ENCODE measurements at regions not wholly inside any gene's neighbourhood (a gene's known extent, or its start where the extent isn't known, plus 50 kb on each side); places are given as distances from the start of the nearest gene placed in this dataset.

DNA sequence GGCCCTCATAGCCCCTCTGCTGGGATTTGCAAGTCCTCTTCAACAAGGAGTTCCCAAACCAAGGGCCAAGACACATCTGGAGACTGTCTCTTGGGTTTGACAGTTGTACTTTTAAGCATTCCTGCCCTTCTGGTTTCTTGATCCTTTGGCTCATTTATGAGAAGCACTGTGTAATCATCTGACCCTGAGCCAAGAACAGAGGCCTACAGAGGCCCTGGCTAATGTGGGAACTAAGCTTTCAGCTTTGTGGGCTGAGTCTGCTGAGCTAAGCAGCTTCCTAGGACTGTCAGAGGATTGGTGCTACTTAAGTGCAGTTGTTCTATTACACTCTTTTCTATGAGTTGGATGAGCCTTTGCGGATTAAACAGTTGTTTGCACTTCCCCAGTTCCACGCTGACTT, 178.3 kb downstream of the KBTBD8 start:
- H3K36me3 ChIP-seq (ENCODE audit: control insufficient read depth in 2 of 3, insufficient read depth in 3 of 3, low read length in 3 of 3), result no peaks in the 10 kb centered on the region
- H3K27ac ChIP-seq (ENCODE audit: low read depth in 2 of 2, low read length in 2 of 2), result no peak overlapping the region
- no peak overlapping the region for H3K4me3 ChIP-seq (ENCODE audit: low read length in 3 of 3)
- H3K9me3 ChIP-seq (ENCODE audit: control insufficient read depth in 2 of 3, insufficient read depth in 1 of 3, low read length in 3 of 3), result peaks cover 0 to 5% (median 0%) of the 10 kb centered on the region in 3 donors
- no peaks in the 10 kb centered on the region for H3K27me3 ChIP-seq (ENCODE audit: control insufficient read depth, insufficient read depth, low read length)
- H3K9ac ChIP-seq (ENCODE audit: low read length in 3 of 3), result no peak overlapping the region
- no peak for DNase-seq
- TF ChIP-seq, protein P1, sequence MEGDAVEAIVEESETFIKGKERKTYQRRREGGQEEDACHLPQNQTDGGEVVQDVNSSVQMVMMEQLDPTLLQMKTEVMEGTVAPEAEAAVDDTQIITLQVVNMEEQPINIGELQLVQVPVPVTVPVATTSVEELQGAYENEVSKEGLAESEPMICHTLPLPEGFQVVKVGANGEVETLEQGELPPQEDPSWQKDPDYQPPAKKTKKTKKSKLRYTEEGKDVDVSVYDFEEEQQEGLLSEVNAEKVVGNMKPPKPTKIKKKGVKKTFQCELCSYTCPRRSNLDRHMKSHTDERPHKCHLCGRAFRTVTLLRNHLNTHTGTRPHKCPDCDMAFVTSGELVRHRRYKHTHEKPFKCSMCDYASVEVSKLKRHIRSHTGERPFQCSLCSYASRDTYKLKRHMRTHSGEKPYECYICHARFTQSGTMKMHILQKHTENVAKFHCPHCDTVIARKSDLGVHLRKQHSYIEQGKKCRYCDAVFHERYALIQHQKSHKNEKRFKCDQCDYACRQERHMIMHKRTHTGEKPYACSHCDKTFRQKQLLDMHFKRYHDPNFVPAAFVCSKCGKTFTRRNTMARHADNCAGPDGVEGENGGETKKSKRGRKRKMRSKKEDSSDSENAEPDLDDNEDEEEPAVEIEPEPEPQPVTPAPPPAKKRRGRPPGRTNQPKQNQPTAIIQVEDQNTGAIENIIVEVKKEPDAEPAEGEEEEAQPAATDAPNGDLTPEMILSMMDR (IDR thresholded peaks at IDR 0.05; ENCODE audit: borderline replicate concordance, extremely low read depth, insufficient read depth), result no peak
- intact Hi-C loops (cut with DNase I), result no loop called here
- FAIRE-seq, result no peak
- no peaks in the 10 kb centered on the region for H3K4me1 ChIP-seq (ENCODE audit: control insufficient read depth in 2 of 3, insufficient read depth in 2 of 3, low read depth in 1 of 3, low read length in 3 of 3)

DNA sequence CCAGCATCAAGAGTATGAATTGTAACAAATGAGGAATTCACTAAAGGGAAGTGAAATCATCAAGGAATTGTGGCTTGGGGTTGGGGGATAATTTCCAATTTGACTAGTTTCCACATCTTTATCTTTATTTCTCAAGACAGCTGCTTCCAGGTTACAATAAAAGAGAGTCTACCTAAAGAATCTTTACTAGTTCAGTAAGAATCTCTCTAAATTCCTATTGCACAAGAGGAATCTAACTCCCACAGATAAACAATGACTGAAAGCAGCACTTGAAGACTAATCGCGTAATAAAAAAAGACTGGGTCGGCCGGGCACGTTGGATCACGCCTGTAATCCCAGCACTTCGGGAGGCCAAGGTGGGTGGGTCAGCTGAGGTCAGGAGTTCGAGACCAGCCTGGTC, 194.4 kb downstream of the KBTBD8 start:
- DNase-seq (no peak), FAIRE-seq (no peak)
- no peak overlapping the region for H3K27ac ChIP-seq (ENCODE audit: low read depth in 2 of 2, low read length in 2 of 2)
- no peaks in the 10 kb centered on the region for H3K27me3 ChIP-seq (ENCODE audit: control insufficient read depth, insufficient read depth, low read length)
- H3K4me3 ChIP-seq (ENCODE audit: low read length in 3 of 3), result no peak overlapping the region
- TF ChIP-seq, protein P1 (IDR thresholded peaks at IDR 0.05; ENCODE audit: borderline replicate concordance, extremely low read depth, insufficient read depth), result no peak
- intact Hi-C loops (cut with DNase I), result no loop called here
- H3K9me3 ChIP-seq (ENCODE audit: control insufficient read depth in 2 of 3, insufficient read depth in 1 of 3, low read length in 3 of 3), result no peaks in the 10 kb centered on the region
- no peak overlapping the region for H3K9ac ChIP-seq (ENCODE audit: low read length in 3 of 3)
- H3K36me3 ChIP-seq (ENCODE audit: control insufficient read depth in 2 of 3, insufficient read depth in 3 of 3, low read length in 3 of 3), result no peaks in the 10 kb centered on the region
- no peaks in the 10 kb centered on the region for H3K4me1 ChIP-seq (ENCODE audit: control insufficient read depth in 2 of 3, insufficient read depth in 2 of 3, low read depth in 1 of 3, low read length in 3 of 3)

DNA sequence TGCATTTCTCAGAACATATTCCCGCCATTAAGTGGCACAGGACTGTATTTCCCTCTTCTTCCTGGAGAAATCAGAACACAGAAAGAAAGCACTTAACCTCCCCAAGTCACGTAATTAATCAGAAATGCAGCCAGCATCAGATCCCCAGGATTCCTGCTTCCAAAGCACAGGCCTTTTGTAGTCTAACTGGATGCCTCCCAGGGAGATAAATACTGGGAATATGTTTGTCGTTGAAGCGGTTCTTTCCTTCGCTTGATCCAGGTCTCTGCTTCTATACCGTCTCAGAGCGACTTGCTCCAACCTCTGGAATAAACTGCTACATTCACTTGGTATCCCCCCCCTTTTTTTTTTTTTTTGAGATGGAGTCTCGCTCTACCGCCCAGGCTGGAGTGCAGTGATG, 198.6 kb downstream of the KBTBD8 start:
- Histone ChIP-seq H3K4me3 (ENCODE audit: low read length in 3 of 3) (no peak overlapping the region), H3K27ac (ENCODE audit: low read depth in 2 of 2, low read length in 2 of 2) (no peak overlapping the region), H3K27me3 (ENCODE audit: control insufficient read depth, insufficient read depth, low read length) (no peaks in the 10 kb centered on the region), H3K4me1 (ENCODE audit: control insufficient read depth in 2 of 3, insufficient read depth in 2 of 3, low read depth in 1 of 3, low read length in 3 of 3) (no peaks in the 10 kb centered on the region), H3K36me3 (ENCODE audit: control insufficient read depth in 2 of 3, insufficient read depth in 3 of 3, low read length in 3 of 3) (no peaks in the 10 kb centered on the region), H3K9me3 (ENCODE audit: control insufficient read depth in 2 of 3, insufficient read depth in 1 of 3, low read length in 3 of 3) (no peaks in the 10 kb centered on the region), H3K9ac (ENCODE audit: low read length in 3 of 3) (no peak overlapping the region)
- FAIRE-seq, result no peak
- DNase-seq, result no peak
- TF ChIP-seq, protein P1 (IDR thresholded peaks at IDR 0.05; ENCODE audit: borderline replicate concordance, extremely low read depth, insufficient read depth), result no peak
- intact Hi-C loops (cut with DNase I), result no loop called here

DNA sequence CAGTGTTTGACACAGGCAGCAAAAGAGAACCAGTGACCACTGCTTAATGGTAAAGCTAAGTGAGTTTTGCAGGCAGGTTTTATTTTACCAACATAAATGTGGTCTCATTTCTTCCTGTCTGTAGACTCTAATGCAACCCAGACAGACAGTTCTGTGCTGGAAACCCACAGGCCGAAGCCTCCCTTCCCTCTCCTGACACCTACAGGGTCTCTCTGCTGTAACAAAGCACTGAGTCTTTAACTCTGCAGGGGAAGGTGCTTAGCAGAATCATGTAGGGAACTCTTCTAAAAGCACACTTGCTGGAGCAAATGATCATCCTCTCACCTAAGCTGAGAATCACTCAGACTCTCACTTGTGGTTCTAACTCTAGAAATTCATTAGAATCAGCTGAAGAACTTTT, 200.3 kb downstream of the KBTBD8 start:
- DNase-seq (no peak), FAIRE-seq (no peak)
- Histone ChIP-seq H3K27ac (ENCODE audit: low read depth in 2 of 2, low read length in 2 of 2) (no peak overlapping the region), H3K9me3 (ENCODE audit: control insufficient read depth in 2 of 3, insufficient read depth in 1 of 3, low read length in 3 of 3) (no peaks in the 10 kb centered on the region), H3K4me1 (ENCODE audit: control insufficient read depth in 2 of 3, insufficient read depth in 2 of 3, low read depth in 1 of 3, low read length in 3 of 3) (no peaks in the 10 kb centered on the region), H3K9ac (ENCODE audit: low read length in 3 of 3) (no peak overlapping the region), H3K4me3 (ENCODE audit: low read length in 3 of 3) (no peak overlapping the region), H3K27me3 (ENCODE audit: control insufficient read depth, insufficient read depth, low read length) (no peaks in the 10 kb centered on the region), H3K36me3 (ENCODE audit: control insufficient read depth in 2 of 3, insufficient read depth in 3 of 3, low read length in 3 of 3) (no peaks in the 10 kb centered on the region)
- TF ChIP-seq, protein P1 (IDR thresholded peaks at IDR 0.05; ENCODE audit: borderline replicate concordance, extremely low read depth, insufficient read depth), result no peak
- intact Hi-C loops (cut with DNase I), result no loop called here
